GM06990 (cell line): ENCODE measurements at regions not wholly inside any gene's neighbourhood (a gene's known extent, or its start where the extent isn't known, plus 50 kb on each side); places are given as distances from the start of the nearest gene placed in this dataset.

ENCODE experiments used
- DNase-seq: peaks from one replicate; pipeline ENCODE4 v3.0.0-alpha.2; 2011; ENCODE audit not compliant: insufficient read length; ENCODE audit errors: extremely low read depth
- H3K27me3 ChIP-seq: replicated peaks from 2 replicates; pipeline ENCODE4 v1.6.0; 2011; ENCODE audit warnings: low read length; ENCODE audit not compliant: control insufficient read depth, insufficient read depth
- H3K36me3 ChIP-seq: 2 replicates; pipeline ENCODE4 v1.5.1; 2011; ENCODE audit warnings: low read length; ENCODE audit not compliant: control insufficient read depth, insufficient read depth
- H3K4me3 ChIP-seq: replicated peaks from 2 replicates; pipeline ENCODE4 v1.5.1; 2011; ENCODE audit warnings: low read depth, mild to moderate bottlenecking, control low read depth, low read length
- TF ChIP-seq, protein P1 (sequence below): IDR thresholded peaks from 2 replicates; pipeline ENCODE4 v1.5.1; 2011; ENCODE audit warnings: low read length, control low read depth, mild to moderate bottlenecking, inconsistent platforms; ENCODE audit not compliant: insufficient read depth, poor library complexity, severe bottlenecking

DNA sequence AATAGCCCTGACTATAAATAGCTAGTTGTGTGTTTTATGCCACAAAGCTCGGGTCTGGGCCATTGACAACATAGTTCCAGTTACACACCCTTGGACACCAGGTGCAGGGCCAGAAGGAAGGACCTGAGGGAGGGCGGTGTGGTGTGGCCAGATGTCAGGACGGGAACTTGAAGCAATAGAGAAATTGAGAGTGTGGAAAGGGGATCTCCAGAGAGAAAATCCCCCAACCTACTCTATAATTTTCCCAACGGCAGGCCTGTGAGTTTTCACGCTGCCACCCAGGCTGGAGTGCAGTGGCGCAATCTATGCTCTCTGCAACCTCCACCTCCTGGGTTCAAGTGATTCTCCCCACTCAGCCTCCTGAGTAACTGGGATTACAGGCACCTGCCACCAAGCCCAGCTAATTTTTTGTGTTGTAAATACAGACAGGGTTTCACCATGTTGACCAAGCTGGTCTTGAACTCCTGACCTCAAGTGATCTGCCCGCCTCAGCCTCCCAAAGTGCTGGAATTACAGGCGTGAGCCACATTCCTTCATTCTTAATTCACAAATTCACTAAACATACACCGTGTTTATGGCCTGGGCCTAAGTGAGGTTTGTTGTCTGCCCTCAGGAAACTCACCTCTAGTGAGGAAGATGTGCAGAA lies 70.8 kb upstream of the KLF13 start:
- Histone ChIP-seq H3K27me3 (no peaks in the 10 kb centered on the region), H3K36me3 (no peaks in the 10 kb centered on the region), H3K4me3 (no peak overlapping the region)
- TF ChIP-seq, protein P1, sequence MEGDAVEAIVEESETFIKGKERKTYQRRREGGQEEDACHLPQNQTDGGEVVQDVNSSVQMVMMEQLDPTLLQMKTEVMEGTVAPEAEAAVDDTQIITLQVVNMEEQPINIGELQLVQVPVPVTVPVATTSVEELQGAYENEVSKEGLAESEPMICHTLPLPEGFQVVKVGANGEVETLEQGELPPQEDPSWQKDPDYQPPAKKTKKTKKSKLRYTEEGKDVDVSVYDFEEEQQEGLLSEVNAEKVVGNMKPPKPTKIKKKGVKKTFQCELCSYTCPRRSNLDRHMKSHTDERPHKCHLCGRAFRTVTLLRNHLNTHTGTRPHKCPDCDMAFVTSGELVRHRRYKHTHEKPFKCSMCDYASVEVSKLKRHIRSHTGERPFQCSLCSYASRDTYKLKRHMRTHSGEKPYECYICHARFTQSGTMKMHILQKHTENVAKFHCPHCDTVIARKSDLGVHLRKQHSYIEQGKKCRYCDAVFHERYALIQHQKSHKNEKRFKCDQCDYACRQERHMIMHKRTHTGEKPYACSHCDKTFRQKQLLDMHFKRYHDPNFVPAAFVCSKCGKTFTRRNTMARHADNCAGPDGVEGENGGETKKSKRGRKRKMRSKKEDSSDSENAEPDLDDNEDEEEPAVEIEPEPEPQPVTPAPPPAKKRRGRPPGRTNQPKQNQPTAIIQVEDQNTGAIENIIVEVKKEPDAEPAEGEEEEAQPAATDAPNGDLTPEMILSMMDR = no peak
- DNase-seq = peak; percentile 76

DNA sequence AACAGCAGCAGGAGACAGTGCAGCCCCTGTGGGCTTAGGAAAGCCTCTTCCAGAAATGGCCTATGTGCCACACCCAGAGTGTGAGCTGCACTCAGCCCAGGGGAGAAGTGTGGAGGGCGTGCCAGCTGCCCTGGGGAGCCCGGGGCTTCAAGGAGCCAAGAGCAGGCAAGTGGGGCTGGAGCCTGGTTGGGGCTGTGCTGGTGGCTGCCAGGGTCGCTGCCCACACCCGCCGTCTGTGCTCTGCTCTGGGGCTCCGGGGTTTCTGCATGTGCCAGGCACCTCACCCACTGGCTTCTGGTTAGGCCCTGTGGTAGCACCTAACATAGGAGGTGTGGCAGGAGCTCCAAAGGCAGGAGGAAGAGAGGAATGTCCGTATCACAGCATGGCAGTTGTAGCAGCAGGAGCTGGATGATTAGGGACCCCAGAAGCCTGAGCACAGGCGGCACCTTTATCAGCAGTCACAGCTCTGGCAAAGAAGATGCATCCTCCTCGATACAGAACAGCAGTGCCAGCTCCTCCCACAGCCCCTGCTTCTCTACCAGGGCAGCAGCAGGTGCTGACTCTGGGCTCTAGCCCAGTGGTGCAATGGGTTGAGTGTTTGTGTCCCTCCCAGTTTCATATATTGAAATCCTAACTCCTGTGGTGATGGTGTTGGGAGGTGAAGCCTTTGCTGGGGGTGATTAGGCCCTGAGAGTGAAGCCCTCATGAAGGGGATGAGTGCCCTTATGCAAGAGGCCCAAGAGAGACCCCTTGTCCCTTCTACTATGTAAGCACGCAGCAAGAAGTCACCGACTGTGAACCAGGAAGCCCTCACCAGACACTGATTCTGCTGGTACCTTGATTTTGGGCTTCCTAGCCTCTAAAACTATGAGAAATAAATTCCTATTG lies 70.0 kb upstream of the KLF13 start:
- Histone ChIP-seq H3K4me3 (no peak overlapping the region), H3K27me3 (no peaks in the 10 kb centered on the region), H3K36me3 (no peaks in the 10 kb centered on the region)
- DNase-seq = peak; percentile 52
- TF ChIP-seq, protein P1 = no peak

DNA sequence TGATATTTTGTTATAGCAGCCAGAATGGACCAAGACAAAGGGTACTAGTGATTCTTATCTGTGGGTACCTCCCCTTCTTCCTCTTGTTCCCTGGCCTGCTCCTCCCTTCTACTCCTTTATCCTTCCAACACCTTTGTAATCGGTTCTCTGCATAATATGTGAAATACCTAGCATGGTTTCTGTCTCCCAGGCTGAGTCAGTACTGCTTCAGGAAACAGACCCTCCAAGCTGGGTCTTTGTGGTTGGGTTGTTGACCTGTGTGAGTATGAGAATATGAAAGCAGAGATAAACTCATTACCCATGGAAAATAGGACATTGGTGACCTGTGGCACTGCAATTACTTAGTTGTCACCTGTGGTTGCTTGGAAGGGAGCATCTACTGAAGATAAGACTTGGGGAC lies 69.3 kb upstream of the KLF13 start:
- TF ChIP-seq, protein P1 = no peak
- no peak for DNase-seq
- no peaks in the 10 kb centered on the region for H3K36me3 ChIP-seq
- no peak overlapping the region for H3K4me3 ChIP-seq
- no peaks in the 10 kb centered on the region for H3K27me3 ChIP-seq

DNA sequence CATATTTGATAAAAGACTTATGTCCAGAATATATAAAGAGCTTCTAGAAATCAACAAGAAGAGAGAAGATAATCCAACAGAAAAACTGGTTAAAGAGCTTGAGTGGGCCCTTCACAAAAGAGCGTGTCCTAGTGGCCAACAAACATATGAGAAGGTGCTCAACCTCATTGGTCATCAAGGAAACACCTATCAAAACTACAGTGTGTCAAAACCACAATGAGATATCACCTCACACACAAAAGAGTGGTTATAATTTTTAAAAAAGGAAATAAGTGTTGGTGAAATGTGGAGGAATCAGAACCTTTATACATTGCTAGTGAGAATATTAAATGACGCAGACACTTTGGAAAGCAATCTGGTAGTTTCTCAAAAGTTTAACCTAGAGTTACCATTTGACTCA lies 68.4 kb upstream of the KLF13 start:
- no peak overlapping the region for H3K4me3 ChIP-seq
- H3K27me3 ChIP-seq = no peaks in the 10 kb centered on the region
- TF ChIP-seq, protein P1 = no peak
- H3K36me3 ChIP-seq = no peaks in the 10 kb centered on the region
- no peak for DNase-seq

DNA sequence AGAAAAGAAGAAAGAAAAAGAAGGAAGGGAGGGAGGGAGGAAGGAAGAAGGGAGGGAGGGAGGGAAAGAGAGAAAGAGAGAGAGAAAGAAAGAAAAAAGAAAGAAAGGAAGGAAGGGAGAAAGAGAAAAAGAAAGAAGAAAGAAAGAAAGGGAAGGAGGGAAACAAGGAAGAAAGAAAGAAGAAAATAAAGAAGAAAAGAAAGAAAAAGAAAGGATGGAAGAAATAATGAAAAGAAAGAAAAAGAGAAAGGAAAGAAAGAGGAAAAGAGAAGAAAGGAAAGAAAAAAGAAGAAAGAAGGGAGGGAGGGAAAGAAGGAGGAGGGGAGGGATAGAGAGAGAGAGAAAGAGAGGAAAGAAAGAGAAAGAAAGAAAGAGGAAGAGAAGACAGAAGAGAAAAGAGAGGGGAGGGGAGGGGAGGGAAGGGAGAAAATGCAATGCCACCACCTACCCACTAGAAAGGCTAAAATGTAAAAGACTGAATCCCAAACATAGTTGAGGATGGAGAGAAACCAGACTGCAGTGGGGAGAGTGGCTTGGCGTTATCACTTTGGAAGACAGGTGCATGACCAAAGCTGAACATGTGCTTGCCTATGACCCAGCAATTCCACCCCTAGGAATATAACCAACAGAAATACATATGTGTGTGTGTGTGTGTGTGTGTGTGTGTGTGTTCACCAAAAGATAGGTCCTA lies 66.9 kb upstream of the KLF13 start:
- DNase-seq = no peak

More for the DNA sequence above, 66.9 kb upstream of the KLF13 start:
- Histone ChIP-seq H3K27me3 (no peaks in the 10 kb centered on the region), H3K4me3 (no peak overlapping the region), H3K36me3 (no peaks in the 10 kb centered on the region)
- TF ChIP-seq, protein P1 = no peak
